ENCODE measurements at regions not wholly inside any gene's neighbourhood (a gene's known extent, or its start where the extent isn't known, plus 50 kb on each side); places are given as distances from the start of the nearest gene placed in this dataset.
A peak's percentile ranks its signal among the peaks of the same experiment; 100 is the strongest.

GRCh38 chr6:30396833-30397479 is 52.0 kb downstream of the RPP21 start:
- TF ChIP-seq CTCF (IDR thresholded peaks at IDR 0.05; ENCODE audit: low read length), result peak; percentile 92
- no peak for TF ChIP-seq EZH2phosphoT487 (IDR thresholded peaks at IDR 0.05; ENCODE audit: low read length)
- TF ChIP-seq EZH2 (optimal IDR thresholded peaks at IDR 0.05; ENCODE audit: low read depth, low read length), result no peak

All from MM.1S (cell line).